Osteocyte (in vitro differentiated cells): ENCODE measurements at regions not wholly inside any gene's neighbourhood (a gene's known extent, or its start where the extent isn't known, plus 50 kb on each side); places are given as distances from the start of the nearest gene placed in this dataset.

ENCODE experiments used
- DNase-seq: peaks from one replicate; pipeline ENCODE4 v3.0.0; 2021; ENCODE audit warnings: mixed read lengths; ENCODE audit not compliant: unreplicated experiment; ENCODE audit errors: extremely low spot score
- H3K27ac Mint-ChIP-seq: one replicate; pipeline ENCODE4 v1.8.0; 2021; ENCODE audit warnings: mild to moderate bottlenecking, mixed read lengths; ENCODE audit not compliant: unreplicated experiment
- H3K27me3 Mint-ChIP-seq: one replicate; pipeline ENCODE4 v1.8.0; 2021; ENCODE audit warnings: mixed read lengths; ENCODE audit not compliant: unreplicated experiment
- H3K36me3 Mint-ChIP-seq: one replicate; pipeline ENCODE4 v1.8.0; 2021; ENCODE audit warnings: mixed read lengths; ENCODE audit not compliant: unreplicated experiment
- H3K4me1 Mint-ChIP-seq: one replicate; pipeline ENCODE4 v1.8.0; 2021; ENCODE audit warnings: mixed read lengths; ENCODE audit not compliant: unreplicated experiment
- H3K4me3 Mint-ChIP-seq: one replicate; pipeline ENCODE4 v1.8.0; 2021; ENCODE audit warnings: mild to moderate bottlenecking, moderate library complexity, mixed read lengths; ENCODE audit not compliant: unreplicated experiment
- H3K9me3 Mint-ChIP-seq: one replicate; pipeline ENCODE4 v1.8.0; 2021; ENCODE audit warnings: mixed read lengths; ENCODE audit not compliant: unreplicated experiment
- TF ChIP-seq, protein P1 (sequence below): fragments of 200-600 bp; sonication (generic); IDR thresholded peaks from 2 replicates; pipeline ENCODE4 v1.5.0; 2021; ENCODE audit warnings: antibody characterized with exemption, mild to moderate bottlenecking, moderate library complexity

DNA sequence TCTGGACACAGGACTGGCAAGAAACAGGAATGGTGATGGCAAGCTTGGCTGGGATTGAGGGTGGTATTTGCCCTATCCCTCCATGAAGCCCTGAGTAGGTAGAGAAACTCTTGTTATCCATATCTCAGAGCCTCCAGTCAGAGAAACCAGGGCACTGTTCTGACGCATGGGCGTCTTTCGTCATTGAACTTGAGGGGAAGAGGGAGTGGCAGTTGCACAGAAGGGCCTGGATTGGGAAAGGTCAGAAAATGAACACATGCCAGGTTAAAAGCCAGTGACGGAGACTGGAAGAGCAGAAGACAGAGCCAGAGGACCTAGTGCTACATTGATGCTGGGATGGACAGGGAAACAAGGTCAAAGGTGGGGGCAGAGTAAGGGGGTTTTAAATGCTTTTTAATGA lies 516.7 kb downstream of the PLPP3 start:
- no peak overlapping the region for H3K4me3 Mint-ChIP-seq
- H3K36me3 Mint-ChIP-seq, result no peaks in the 10 kb centered on the region
- H3K27me3 Mint-ChIP-seq, result no peaks in the 10 kb centered on the region
- TF ChIP-seq, protein P1, sequence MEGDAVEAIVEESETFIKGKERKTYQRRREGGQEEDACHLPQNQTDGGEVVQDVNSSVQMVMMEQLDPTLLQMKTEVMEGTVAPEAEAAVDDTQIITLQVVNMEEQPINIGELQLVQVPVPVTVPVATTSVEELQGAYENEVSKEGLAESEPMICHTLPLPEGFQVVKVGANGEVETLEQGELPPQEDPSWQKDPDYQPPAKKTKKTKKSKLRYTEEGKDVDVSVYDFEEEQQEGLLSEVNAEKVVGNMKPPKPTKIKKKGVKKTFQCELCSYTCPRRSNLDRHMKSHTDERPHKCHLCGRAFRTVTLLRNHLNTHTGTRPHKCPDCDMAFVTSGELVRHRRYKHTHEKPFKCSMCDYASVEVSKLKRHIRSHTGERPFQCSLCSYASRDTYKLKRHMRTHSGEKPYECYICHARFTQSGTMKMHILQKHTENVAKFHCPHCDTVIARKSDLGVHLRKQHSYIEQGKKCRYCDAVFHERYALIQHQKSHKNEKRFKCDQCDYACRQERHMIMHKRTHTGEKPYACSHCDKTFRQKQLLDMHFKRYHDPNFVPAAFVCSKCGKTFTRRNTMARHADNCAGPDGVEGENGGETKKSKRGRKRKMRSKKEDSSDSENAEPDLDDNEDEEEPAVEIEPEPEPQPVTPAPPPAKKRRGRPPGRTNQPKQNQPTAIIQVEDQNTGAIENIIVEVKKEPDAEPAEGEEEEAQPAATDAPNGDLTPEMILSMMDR, result no peak
- DNase-seq, result no peak
- no peaks in the 10 kb centered on the region for H3K9me3 Mint-ChIP-seq
- H3K27ac Mint-ChIP-seq, result no peak overlapping the region
- H3K4me1 Mint-ChIP-seq, result peaks cover 53% of the 10 kb centered on the region

DNA sequence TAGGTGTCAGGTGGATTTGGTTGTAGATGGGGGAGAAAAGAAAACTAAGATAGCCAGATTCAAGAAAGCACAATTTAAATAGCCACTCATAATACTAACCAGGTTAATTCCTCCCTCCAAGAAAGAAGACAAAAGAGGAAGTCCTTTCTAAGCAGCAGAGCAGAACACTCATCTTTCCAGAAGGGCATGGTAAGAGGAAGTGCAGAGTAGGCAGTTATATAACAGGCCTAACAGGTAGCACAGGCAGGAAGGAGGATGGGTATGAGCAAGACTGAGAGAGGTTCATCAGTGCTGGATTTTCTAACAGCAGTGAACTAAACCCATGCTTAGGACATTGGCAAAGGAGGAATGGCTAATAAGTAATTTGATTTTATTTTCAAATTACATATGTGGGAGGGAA lies 517.5 kb downstream of the PLPP3 start:
- no peaks in the 10 kb centered on the region for H3K36me3 Mint-ChIP-seq
- no peaks in the 10 kb centered on the region for H3K27me3 Mint-ChIP-seq
- H3K4me3 Mint-ChIP-seq, result no peak overlapping the region
- no peaks in the 10 kb centered on the region for H3K9me3 Mint-ChIP-seq
- H3K27ac Mint-ChIP-seq, result no peak overlapping the region
- TF ChIP-seq, protein P1, result no peak
- H3K4me1 Mint-ChIP-seq, result peaks cover 61% of the 10 kb centered on the region
- no peak for DNase-seq

DNA sequence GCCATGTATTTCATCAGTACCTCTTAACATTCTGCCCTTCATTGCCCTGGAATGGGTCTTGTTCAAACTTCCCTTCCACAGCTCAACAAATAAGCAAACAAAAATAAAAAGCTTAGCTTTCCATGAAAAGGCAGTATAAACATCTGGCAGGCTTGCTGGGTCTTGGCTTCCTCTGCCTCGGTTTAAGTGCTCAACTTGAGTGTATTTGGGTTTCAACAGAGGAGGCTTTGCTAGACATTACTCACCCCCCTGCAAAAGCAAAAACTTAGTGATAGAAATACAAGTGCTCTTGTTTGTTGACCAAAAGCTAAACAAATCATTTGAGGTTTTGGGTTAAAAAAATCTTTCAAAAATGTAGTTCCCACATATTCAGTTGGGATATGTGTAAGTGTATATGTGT lies 518.5 kb downstream of the PLPP3 start:
- no peaks in the 10 kb centered on the region for H3K27me3 Mint-ChIP-seq
- peaks cover 62% of the 10 kb centered on the region for H3K4me1 Mint-ChIP-seq
- no peak overlapping the region for H3K4me3 Mint-ChIP-seq
- H3K9me3 Mint-ChIP-seq, result no peaks in the 10 kb centered on the region
- DNase-seq, result no peak
- TF ChIP-seq, protein P1, result no peak
- H3K27ac Mint-ChIP-seq, result no peak overlapping the region
- no peaks in the 10 kb centered on the region for H3K36me3 Mint-ChIP-seq

DNA sequence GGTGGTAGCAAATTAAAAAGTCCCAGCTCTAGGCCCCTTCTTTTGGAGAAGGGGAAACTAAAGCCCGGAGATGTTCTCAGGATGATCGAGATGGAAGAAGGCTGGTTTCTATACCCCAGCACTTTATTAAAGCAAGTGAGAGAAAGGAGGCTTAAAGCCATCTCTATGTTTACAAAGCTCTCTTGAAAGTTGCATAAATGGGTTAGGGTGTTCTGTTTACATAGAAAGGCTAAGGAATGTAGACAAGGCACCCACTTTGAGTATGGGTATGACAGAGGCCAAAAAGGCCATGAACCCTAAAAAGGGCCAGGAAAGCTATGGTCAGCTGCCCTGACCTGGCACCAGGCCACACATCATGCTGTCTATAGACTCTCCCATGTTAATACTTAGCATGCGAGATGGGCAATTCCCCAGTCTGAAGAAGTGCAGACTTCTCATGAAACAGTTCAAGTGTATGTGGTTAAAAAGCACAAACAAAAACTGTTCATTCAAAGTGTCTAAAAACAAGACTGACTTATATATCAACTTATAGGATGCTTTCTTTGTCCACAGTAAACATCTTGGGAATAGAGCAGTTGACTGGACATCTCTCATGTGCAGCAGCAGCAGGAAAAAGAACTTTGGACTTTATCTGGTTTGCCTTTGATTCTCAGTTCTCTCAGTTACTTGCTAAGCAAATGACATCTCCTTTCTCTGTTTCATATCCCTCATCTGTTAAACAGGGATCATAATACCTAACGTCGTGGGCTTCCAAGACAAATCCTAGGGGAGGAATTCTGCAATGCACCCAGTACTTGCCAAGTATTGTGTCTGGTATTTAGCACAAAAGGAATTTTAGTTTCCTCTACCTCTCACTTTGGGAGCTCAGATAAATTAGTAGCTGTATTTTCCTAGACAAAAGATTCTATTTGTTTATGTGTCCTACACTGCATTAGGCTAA lies 521.6 kb downstream of the PLPP3 start:
- H3K4me1 Mint-ChIP-seq, result peaks cover 41% of the 10 kb centered on the region
- H3K27ac Mint-ChIP-seq, result no peak overlapping the region
- no peaks in the 10 kb centered on the region for H3K9me3 Mint-ChIP-seq

More for the DNA sequence above, 521.6 kb downstream of the PLPP3 start:
- no peaks in the 10 kb centered on the region for H3K36me3 Mint-ChIP-seq
- TF ChIP-seq, protein P1, result no peak
- H3K27me3 Mint-ChIP-seq, result no peaks in the 10 kb centered on the region
- no peak for DNase-seq
- no peak overlapping the region for H3K4me3 Mint-ChIP-seq
